Inferior parietal cortex (tissue), 1 donor: ENCODE measurements at regions not wholly inside any gene's neighbourhood (a gene's known extent, or its start where the extent isn't known, plus 50 kb on each side); places are given as distances from the start of the nearest gene placed in this dataset.
A peak's percentile ranks its signal among the peaks of the same experiment; 100 is the strongest.

Source experiments
- DNase-seq: peaks from one replicate; pipeline ENCODE4 v3.0.0-alpha.2; 2016; ENCODE audit errors: extremely low spot score

- DNase-seq = no peak
Observed at GRCh38 chr4:96312046-96312685, 472.3 kb downstream of the PDHA2 start.

GRCh38 chr4:96315815-96316214 is 475.9 kb downstream of the PDHA2 start:
- no peak for DNase-seq

GRCh38 chr4:96316776-96317175 is 476.9 kb downstream of the PDHA2 start:
- no peak for DNase-seq

GRCh38 chr4:96317891-96318290 is 478.0 kb downstream of the PDHA2 start:
- no peak for DNase-seq

- DNase-seq = no peak
Observed at GRCh38 chr4:96326846-96327245, 487.0 kb downstream of the PDHA2 start.

- DNase-seq = no peak
Observed at GRCh38 chr4:96342196-96342595, 502.3 kb downstream of the PDHA2 start.

- no peak for DNase-seq
Observed at GRCh38 chr4:96342790-96343455, 503.0 kb downstream of the PDHA2 start.

- DNase-seq = no peak
Observed at GRCh38 chr4:96343836-96344235, 503.9 kb downstream of the PDHA2 start.

- no peak for DNase-seq
Observed at GRCh38 chr4:96347582-96347981, 507.7 kb downstream of the PDHA2 start.

GRCh38 chr4:96352051-96352517 is 512.2 kb downstream of the PDHA2 start:
- DNase-seq = no peak

- peak; percentile 29 for DNase-seq
Observed at GRCh38 chr4:96354036-96354712, 514.3 kb downstream of the PDHA2 start.

GRCh38 chr4:96355414-96355813 is 515.5 kb downstream of the PDHA2 start:
- no peak for DNase-seq

- DNase-seq = no peak
Observed at GRCh38 chr4:96356591-96357370, 516.9 kb downstream of the PDHA2 start.

GRCh38 chr4:96366632-96367031 is 526.7 kb downstream of the PDHA2 start:
- DNase-seq = no peak

- no peak for DNase-seq
Observed at GRCh38 chr4:96375367-96375766, 535.5 kb downstream of the PDHA2 start.

GRCh38 chr4:96379524-96379923 is 539.6 kb downstream of the PDHA2 start:
- peak; percentile 7 for DNase-seq

GRCh38 chr4:96380106-96380505 is 540.2 kb downstream of the PDHA2 start:
- DNase-seq = no peak

GRCh38 chr4:96383349-96383748 is 543.5 kb downstream of the PDHA2 start:
- DNase-seq = no peak

- DNase-seq = no peak
Observed at GRCh38 chr4:96389770-96390169, 549.9 kb downstream of the PDHA2 start.

GRCh38 chr4:96390404-96390803 is 550.5 kb downstream of the PDHA2 start:
- DNase-seq = no peak

- no peak for DNase-seq
Observed at GRCh38 chr4:96395747-96396146, 555.9 kb downstream of the PDHA2 start.

- DNase-seq = no peak
Observed at GRCh38 chr4:96406742-96407141, 566.8 kb downstream of the PDHA2 start.
